GM10248 (cell line): ENCODE measurements at regions not wholly inside any gene's neighbourhood (a gene's known extent, or its start where the extent isn't known, plus 50 kb on each side); places are given as distances from the start of the nearest gene placed in this dataset.

Experiments used
- CTCF ChIA-PET: fragments of 300-600 bp; sonication (Branson Sonifier 250); formaldehyde crosslinking; extraction: SDS; loops from one replicate; lab custom pipeline; 2021; ENCODE audit warnings: antibody characterized with exemption; lab: Yijun Ruan, JAX
- POLR2A ChIA-PET: fragments of 350-650 bp; sonication (Branson Sonifier 250); formaldehyde crosslinking; extraction: SDS; loops from one replicate; lab custom pipeline; 2020; ENCODE audit warnings: antibody characterized with exemption; lab: Yijun Ruan, JAX
- DNase-seq: peaks from one replicate; pipeline ENCODE4 v3.0.0; 2012; ENCODE audit errors: extremely low spot score
- TF ChIP-seq, protein P1 (sequence below): IDR thresholded peaks from 2 replicates; pipeline ENCODE4 v1.5.1; 2012; ENCODE audit warnings: mild to moderate bottlenecking, low read depth; ENCODE audit errors: extremely low read depth, missing control alignments, control extremely low read depth

DNA sequence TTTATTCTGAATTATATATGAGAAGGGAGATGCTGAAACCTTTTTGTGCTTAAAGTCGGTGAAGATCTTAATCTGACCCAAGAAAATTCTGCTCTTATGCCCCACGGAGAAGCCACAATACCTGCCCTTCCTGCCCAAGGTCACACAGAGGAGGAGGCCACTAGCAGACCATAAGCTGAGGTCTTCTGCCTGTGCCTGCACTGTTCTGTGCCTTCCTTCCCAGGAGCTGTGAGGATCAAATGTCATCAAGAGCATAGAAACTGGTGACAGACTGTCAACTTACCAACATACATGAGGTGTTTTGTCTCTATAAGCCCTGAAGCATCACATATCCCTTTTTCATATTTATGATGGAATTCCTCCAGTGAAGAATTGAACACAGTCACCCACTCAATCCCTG lies 233.3 kb downstream of the C1D start:
- ChIA-PET POLR2A (no interaction called here), CTCF (interaction anchor here (1.0 kb wide), 1 partner anchor 21 kb away, joined by 3 read pairs; no protein-coding TSS in a partner anchor)
- DNase-seq: no peak
- TF ChIP-seq, protein P1, sequence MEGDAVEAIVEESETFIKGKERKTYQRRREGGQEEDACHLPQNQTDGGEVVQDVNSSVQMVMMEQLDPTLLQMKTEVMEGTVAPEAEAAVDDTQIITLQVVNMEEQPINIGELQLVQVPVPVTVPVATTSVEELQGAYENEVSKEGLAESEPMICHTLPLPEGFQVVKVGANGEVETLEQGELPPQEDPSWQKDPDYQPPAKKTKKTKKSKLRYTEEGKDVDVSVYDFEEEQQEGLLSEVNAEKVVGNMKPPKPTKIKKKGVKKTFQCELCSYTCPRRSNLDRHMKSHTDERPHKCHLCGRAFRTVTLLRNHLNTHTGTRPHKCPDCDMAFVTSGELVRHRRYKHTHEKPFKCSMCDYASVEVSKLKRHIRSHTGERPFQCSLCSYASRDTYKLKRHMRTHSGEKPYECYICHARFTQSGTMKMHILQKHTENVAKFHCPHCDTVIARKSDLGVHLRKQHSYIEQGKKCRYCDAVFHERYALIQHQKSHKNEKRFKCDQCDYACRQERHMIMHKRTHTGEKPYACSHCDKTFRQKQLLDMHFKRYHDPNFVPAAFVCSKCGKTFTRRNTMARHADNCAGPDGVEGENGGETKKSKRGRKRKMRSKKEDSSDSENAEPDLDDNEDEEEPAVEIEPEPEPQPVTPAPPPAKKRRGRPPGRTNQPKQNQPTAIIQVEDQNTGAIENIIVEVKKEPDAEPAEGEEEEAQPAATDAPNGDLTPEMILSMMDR: no peak

GRCh38 chr2:67833632-67834031 lies 229.2 kb downstream of the C1D start:
- DNase-seq: no peak
- POLR2A ChIA-PET: no interaction called here
- CTCF ChIA-PET: interaction anchor here (2.3 kb wide), 1 partner anchor 13 kb away, joined by 7 read pairs; no protein-coding TSS in a partner anchor
- TF ChIP-seq, protein P1: no peak

- ChIA-PET POLR2A (no interaction called here), CTCF (interaction anchor here (2.3 kb wide), 1 partner anchor 12 kb away, joined by 7 read pairs; no protein-coding TSS in a partner anchor)
- DNase-seq: no peak
- TF ChIP-seq, protein P1: no peak
Measured at GRCh38 chr2:67834482-67834881, 228.3 kb downstream of the C1D start.

- DNase-seq: no peak
- ChIA-PET POLR2A (no interaction called here), CTCF (interaction anchor here (1.1 kb wide), 1 partner anchor 8 kb away, joined by 3 read pairs; no protein-coding TSS in a partner anchor)
- TF ChIP-seq, protein P1: no peak
Measured at GRCh38 chr2:67835266-67835665, 227.5 kb downstream of the C1D start.

DNA sequence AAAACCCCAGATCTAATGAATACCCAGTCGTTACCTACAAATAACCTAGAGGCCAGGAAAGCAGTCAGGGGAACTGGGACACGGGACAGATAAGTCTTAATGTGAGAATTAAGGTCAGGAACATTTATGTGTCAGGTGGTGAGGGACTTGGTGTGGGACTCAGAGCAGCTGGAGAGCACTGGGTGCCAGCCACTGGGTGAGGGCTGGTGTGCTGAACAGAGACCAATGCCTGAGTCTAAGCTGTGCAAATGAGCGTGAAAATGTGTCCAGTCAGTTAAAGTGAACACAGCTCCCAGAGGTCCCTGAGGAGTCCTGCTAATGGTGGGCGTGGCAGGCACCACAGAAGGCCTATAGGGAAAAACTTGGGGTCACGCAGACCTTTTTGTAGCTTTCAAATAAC lies 225.9 kb downstream of the C1D start:
- no peak for DNase-seq
- ChIA-PET CTCF (interaction anchor here (0.8 to 1.5 kb wide), 5 partner anchors 9 to 16 kb away, joined by 3 to 4 read pairs (median 3); no protein-coding TSS in a partner anchor), POLR2A (no interaction called here)
- TF ChIP-seq, protein P1: no peak

DNA sequence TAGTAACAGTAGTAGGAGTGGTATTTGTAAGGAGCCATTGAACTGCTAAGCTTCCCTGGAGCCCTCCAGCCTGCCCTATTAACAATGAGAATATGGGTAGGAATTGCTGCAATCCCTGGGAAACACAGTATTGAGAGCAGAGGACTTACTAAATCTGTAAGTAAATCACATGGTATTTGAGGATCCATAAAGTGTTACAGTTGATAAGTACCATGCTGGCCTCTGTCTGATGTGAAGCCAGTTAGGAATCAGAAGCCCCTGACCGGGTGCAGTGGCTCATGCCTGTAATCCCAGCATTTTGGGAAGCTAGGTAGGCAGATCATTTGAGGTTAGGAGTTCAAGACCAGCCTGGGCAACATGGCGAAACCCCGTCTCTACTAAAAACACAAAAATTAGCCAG lies 224.6 kb downstream of the C1D start:
- TF ChIP-seq, protein P1: no peak
- CTCF ChIA-PET: interaction anchor here (1.2 to 1.5 kb wide), 2 partner anchors 8 to 14 kb away, joined by 3 to 4 read pairs; no protein-coding TSS in a partner anchor
- POLR2A ChIA-PET: no interaction called here
- no peak for DNase-seq
